Stomach (tissue), 8 donors: ENCODE measurements at regions not wholly inside any gene's neighbourhood (a gene's known extent, or its start where the extent isn't known, plus 50 kb on each side); places are given as distances from the start of the nearest gene placed in this dataset.
A peak's percentile ranks its signal among the peaks of the same experiment; 100 is the strongest.

ENCODE experiments used
- DNase-seq, 2 donors: peaks; one replicate each; pipeline versions ENCODE4 v3.0.0 to v3.0.0-alpha.2; 2013 to 2019
- H3K27ac ChIP-seq, 5 donors: fragments of 200-600 bp in 4 of 5; sonication (generic) in 4 of 5; one replicate each; pipeline ENCODE4 v1.5.1; 2013 to 2019; ENCODE audit warnings: mild to moderate bottlenecking in 1 of 5, moderate library complexity in 1 of 5
- H3K27me3 ChIP-seq, 3 donors: fragments of 200-600 bp; sonication (generic); one replicate each; pipeline ENCODE4 v1.5.1; 2017 to 2019; ENCODE audit warnings: mixed run types in 1 of 3
- H3K36me3 ChIP-seq, 4 donors: fragments of 200-600 bp; sonication (generic); 1 replicate in 3 of 4; 2 replicates in 1 of 4; pipeline ENCODE4 v1.5.1; 2016 to 2019
- H3K4me1 ChIP-seq, 4 donors: fragments of 200-600 bp; sonication (generic); one replicate each; pipeline ENCODE4 v1.5.1; 2016 to 2019
- H3K4me3 ChIP-seq, 4 donors: fragments of 200-600 bp; sonication (generic) in 3 of 4; one replicate each; pipeline ENCODE4 v1.5.1; 2016 to 2019; ENCODE audit warnings: mild to moderate bottlenecking in 1 of 4
- H3K9me3 ChIP-seq, 4 donors: fragments of 200-600 bp; sonication (generic); one replicate each; pipeline ENCODE4 v1.5.1; 2016 to 2019
- CTCF ChIP-seq, 7 experiments: fragments of 450-650 bp in 4 of 7; fragments of 200-600 bp in 3 of 7; sonication (generic) in 3 of 7; IDR thresholded peaks; one replicate each; pipeline ENCODE4 v1.5.1; 2016 to 2019; ENCODE audit warnings: antibody characterized with exemption in 7 of 7, control low read depth in 2 of 7, mild to moderate bottlenecking in 1 of 7
- EP300 ChIP-seq: sonication (generic); formaldehyde crosslinking; IDR thresholded peaks from one replicate; pipeline ENCODE4 v1.6.1; 2017; ENCODE audit warnings: antibody characterized with exemption
- POLR2A ChIP-seq, 4 donors: fragments of 450-650 bp; IDR thresholded peaks; one replicate each; pipeline ENCODE4 v1.6.1; 2016; ENCODE audit warnings: antibody characterized with exemption in 4 of 4, control low read depth in 2 of 4, mild to moderate bottlenecking in 1 of 4, moderate library complexity in 1 of 4
- POLR2AphosphoS5 ChIP-seq, 3 donors: sonication (generic); formaldehyde crosslinking; IDR thresholded peaks; one replicate each; pipeline ENCODE4 v1.6.1; 2016; ENCODE audit warnings: antibody characterized with exemption in 3 of 3
- WGBS, 5 donors: extraction: QIAGEN DNeasy Blood & Tissue Kit in 3 of 5; methylation state at CpG; one replicate each; pipeline versions ENCODE4 v1.1.5 to v1.1.7; 2013 to 2018; 5-methylcytosine and 5-hydroxymethylcytosine counted together
- intact Hi-C: fragments of 100-400 bp; cut with DNase I; formaldehyde crosslinking; loops from one replicate; pipeline ENCODE4 v1.15.1; 2023; ENCODE audit warnings: low total_unique reads
- donor health status: healthy with polysubstance abuse.
- donor health status: Bipolar disorder and iron deficiency.
- donor health status: healthy.

- peak in 1 of 2 donors; percentile 22 for DNase-seq
- Histone ChIP-seq H3K9me3 (no peaks in the 10 kb centered on the region), H3K4me3 (no peak overlapping the region), H3K27ac (no peak overlapping the region), H3K27me3 (peaks cover 0 to 7% (median 0%) of the 10 kb centered on the region in 3 donors), H3K4me1 (no peaks in the 10 kb centered on the region), H3K36me3 (no peaks in the 10 kb centered on the region)
- 49 to 72% (median 55%) methylated on average over 7 of the region's 7 CpGs for WGBS, 5 donors
- TF ChIP-seq POLR2A (IDR thresholded peaks at IDR 0.05) (no peak), EP300 (no peak), CTCF (IDR thresholded peaks at IDR 0.05) (no peak), POLR2AphosphoS5 (IDR thresholded peaks at IDR 0.05) (no peak)
- intact Hi-C loops = no loop called here
These were observed 184.2 kb downstream of the KDR start for GRCh38 chr4:54940996-54941865.

GRCh38 chr4:54937501-54937900 is 187.9 kb downstream of the KDR start:
- TF ChIP-seq CTCF (IDR thresholded peaks at IDR 0.05) (no peak), POLR2AphosphoS5 (IDR thresholded peaks at IDR 0.05) (no peak), EP300 (no peak), POLR2A (IDR thresholded peaks at IDR 0.05) (no peak)
- H3K4me1 ChIP-seq = no peaks in the 10 kb centered on the region
- H3K27me3 ChIP-seq = peaks cover 0 to 7% (median 0%) of the 10 kb centered on the region in 3 donors
- no peak overlapping the region for H3K4me3 ChIP-seq
- peak in 1 of 2 donors; percentile 23 for DNase-seq
- H3K9me3 ChIP-seq = no peaks in the 10 kb centered on the region
- no peaks in the 10 kb centered on the region for H3K36me3 ChIP-seq
- intact Hi-C loops = no loop called here
- H3K27ac ChIP-seq = no peak overlapping the region
- WGBS, 5 donors = 6 to 17% (median 11%) methylated on average over 2 of the region's 2 CpGs

- peaks cover 0 to 7% (median 0%) of the 10 kb centered on the region in 3 donors for H3K27me3 ChIP-seq
- intact Hi-C loops = no loop called here
These were observed 191.8 kb downstream of the KDR start for GRCh38 chr4:54933579-54933978.

GRCh38 chr4:54930226-54930625 is 195.2 kb downstream of the KDR start:
- Histone ChIP-seq H3K4me1 (peaks cover 0 to 10% (median 3%) of the 10 kb centered on the region in 4 donors), H3K27ac (peak overlapping the region in 2 of 5 donors; percentile 27 to 39), H3K4me3 (no peak overlapping the region), H3K9me3 (no peaks in the 10 kb centered on the region), H3K27me3 (no peaks in the 10 kb centered on the region), H3K36me3 (no peaks in the 10 kb centered on the region)
- 17 to 26% (median 24%) methylated on average over 6 of the region's 6 CpGs for WGBS, 5 donors
- TF ChIP-seq POLR2AphosphoS5 (IDR thresholded peaks at IDR 0.05) (peak in 1 of 3 donors; percentile 12), POLR2A (IDR thresholded peaks at IDR 0.05) (no peak)
- peak in 1 of 2 donors; percentile 34 for DNase-seq
- intact Hi-C loops = no loop called here

More at GRCh38 chr4:54933579-54933978, 191.8 kb downstream of the KDR start:
- 87 to 94% (median 92%) methylated on average over 2 of the region's 2 CpGs for WGBS, 5 donors
- no peak overlapping the region for H3K27ac ChIP-seq
- no peak for TF ChIP-seq EP300
- no peak for TF ChIP-seq POLR2AphosphoS5 (IDR thresholded peaks at IDR 0.05)
- no peak for TF ChIP-seq CTCF (IDR thresholded peaks at IDR 0.05)
- no peak for TF ChIP-seq POLR2A (IDR thresholded peaks at IDR 0.05)
- peaks cover 0 to 10% (median 3%) of the 10 kb centered on the region in 4 donors for H3K4me1 ChIP-seq
- no peaks in the 10 kb centered on the region for H3K9me3 ChIP-seq
- H3K36me3 ChIP-seq = no peaks in the 10 kb centered on the region
- no peak for DNase-seq
- H3K4me3 ChIP-seq = no peak overlapping the region

- Histone ChIP-seq H3K27me3 (no peaks in the 10 kb centered on the region), H3K4me1 (peaks cover 0 to 10% (median 3%) of the 10 kb centered on the region in 4 donors), H3K4me3 (no peak overlapping the region), H3K9me3 (no peaks in the 10 kb centered on the region), H3K36me3 (no peaks in the 10 kb centered on the region), H3K27ac (no peak overlapping the region)
- intact Hi-C loops = no loop called here
- DNase-seq = peak in 1 of 2 donors; percentile 20
- TF ChIP-seq EP300 (no peak), POLR2A (IDR thresholded peaks at IDR 0.05) (no peak), CTCF (IDR thresholded peaks at IDR 0.05) (no peak), POLR2AphosphoS5 (IDR thresholded peaks at IDR 0.05) (no peak)
- WGBS, 5 donors = 64 to 79% (median 74%) methylated on average over 3 to 4 of the region's 4 CpGs
These were observed 195.9 kb downstream of the KDR start for GRCh38 chr4:54929459-54929858.
